ENCODE measurements at regions not wholly inside any gene's neighbourhood (a gene's known extent, or its start where the extent isn't known, plus 50 kb on each side); places are given as distances from the start of the nearest gene placed in this dataset.

DNA sequence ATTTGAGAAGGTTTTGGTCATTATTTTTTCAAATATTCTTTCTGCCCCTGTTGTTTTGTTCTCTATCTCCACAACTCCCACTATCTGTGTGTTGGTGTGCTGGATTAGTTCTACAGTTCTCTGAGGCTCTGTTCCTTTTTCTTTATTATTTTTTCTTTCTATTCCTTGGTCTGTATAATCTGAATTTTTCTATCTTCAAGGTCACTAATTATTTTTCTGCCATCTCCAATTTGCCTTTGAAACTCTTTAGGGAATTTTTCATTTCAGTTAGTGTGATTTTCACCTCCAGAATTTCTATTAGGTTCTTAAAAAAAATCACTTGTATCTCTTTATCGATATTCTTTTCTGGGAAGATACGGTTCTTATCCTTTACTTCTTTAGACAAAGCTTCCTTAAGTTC is 82.1 kb upstream of the GGTLC1 start:
- in situ Hi-C loops (cut with HindIII; ENCODE audit: low sequenced_read_pairs): no loop called here
- no peak overlapping the region for H3K4me3 ChIP-seq (ENCODE audit: low read depth, low read length)
- TF ChIP-seq, protein P1, sequence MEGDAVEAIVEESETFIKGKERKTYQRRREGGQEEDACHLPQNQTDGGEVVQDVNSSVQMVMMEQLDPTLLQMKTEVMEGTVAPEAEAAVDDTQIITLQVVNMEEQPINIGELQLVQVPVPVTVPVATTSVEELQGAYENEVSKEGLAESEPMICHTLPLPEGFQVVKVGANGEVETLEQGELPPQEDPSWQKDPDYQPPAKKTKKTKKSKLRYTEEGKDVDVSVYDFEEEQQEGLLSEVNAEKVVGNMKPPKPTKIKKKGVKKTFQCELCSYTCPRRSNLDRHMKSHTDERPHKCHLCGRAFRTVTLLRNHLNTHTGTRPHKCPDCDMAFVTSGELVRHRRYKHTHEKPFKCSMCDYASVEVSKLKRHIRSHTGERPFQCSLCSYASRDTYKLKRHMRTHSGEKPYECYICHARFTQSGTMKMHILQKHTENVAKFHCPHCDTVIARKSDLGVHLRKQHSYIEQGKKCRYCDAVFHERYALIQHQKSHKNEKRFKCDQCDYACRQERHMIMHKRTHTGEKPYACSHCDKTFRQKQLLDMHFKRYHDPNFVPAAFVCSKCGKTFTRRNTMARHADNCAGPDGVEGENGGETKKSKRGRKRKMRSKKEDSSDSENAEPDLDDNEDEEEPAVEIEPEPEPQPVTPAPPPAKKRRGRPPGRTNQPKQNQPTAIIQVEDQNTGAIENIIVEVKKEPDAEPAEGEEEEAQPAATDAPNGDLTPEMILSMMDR (IDR thresholded peaks at IDR 0.05; ENCODE audit: low read depth, low read length): no peak
- DNase-seq (ENCODE audit: low read depth, low spot score): no peak

DNA sequence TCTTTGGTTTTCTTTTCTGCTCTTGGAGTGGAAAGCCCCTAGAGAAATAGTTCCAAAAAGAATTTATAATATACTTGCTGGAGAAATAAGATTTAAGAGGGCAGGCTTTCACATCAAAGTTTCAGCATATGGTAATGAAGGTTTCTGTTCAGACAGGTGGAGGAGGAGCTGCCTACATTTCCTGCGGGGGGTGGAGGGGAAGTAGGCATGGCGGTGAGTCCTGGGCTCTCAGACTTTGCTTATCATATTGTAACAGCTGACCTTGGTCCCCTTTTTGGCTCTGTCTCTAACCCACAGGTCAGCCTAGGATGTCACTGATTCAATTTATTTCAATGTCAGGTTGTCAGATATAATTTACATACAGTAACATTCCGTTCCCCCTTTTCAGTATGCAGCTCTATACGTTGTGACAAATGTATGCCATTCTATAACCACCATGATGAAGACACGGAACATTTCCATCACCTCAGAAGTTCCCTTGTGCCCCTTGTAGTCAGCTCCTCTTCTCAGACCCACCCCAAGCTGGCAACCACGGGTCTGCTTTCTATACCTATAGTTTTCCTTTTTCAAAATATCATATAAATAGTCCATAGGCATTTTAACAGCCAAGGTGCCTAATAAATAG is 77.6 kb upstream of the GGTLC1 start:
- in situ Hi-C loops (cut with HindIII; ENCODE audit: low sequenced_read_pairs): no loop called here
- TF ChIP-seq, protein P1 (IDR thresholded peaks at IDR 0.05; ENCODE audit: low read depth, low read length): no peak
- no peak for DNase-seq (ENCODE audit: low read depth, low spot score)
- H3K4me3 ChIP-seq (ENCODE audit: low read depth, low read length): no peak overlapping the region

DNA sequence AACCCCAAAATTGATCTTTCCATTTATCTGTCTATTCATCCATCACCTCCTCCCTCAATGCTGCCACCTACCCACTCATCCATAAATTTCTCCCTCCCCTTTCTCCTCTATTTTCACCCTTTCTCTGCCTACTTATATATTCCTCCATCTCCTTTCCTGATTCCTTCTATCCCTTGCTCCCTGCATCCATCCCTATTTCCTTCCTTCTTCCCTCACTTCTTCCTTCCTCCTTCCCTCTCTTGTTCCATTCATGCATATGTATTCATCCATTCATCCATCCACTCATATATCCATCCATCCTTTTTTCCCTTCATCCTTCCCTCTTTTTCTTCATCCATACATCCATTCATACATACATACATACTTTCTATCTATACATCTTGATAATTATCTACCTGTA is 76.3 kb upstream of the GGTLC1 start:
- in situ Hi-C loops (cut with HindIII; ENCODE audit: low sequenced_read_pairs): no loop called here
- no peak for DNase-seq (ENCODE audit: low read depth, low spot score)
- no peak overlapping the region for H3K4me3 ChIP-seq (ENCODE audit: low read depth, low read length)
- TF ChIP-seq, protein P1 (IDR thresholded peaks at IDR 0.05; ENCODE audit: low read depth, low read length): no peak

DNA sequence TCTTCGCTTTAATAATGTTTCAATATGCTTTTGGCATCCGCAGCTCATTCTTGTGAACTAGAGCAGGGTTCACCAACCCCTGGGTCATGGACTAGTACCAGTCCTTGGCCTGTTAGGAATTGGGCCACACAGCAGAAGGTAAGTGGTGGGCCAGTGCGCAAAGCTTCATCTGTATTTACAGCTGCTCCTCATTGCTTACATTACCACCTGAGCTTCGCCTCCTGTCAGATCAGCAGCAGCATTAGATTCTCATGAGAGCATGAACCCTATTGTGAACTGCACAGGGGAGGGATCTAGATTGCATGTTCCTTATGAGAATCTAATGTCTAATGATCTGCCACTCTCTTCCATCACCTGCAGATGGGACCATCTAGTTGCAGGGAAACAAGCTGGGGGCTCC is 75.5 kb upstream of the GGTLC1 start:
- H3K4me3 ChIP-seq (ENCODE audit: low read depth, low read length): no peak overlapping the region
- in situ Hi-C loops (cut with HindIII; ENCODE audit: low sequenced_read_pairs): no loop called here
- TF ChIP-seq, protein P1 (IDR thresholded peaks at IDR 0.05; ENCODE audit: low read depth, low read length): no peak
- DNase-seq (ENCODE audit: low read depth, low spot score): no peak

DNA sequence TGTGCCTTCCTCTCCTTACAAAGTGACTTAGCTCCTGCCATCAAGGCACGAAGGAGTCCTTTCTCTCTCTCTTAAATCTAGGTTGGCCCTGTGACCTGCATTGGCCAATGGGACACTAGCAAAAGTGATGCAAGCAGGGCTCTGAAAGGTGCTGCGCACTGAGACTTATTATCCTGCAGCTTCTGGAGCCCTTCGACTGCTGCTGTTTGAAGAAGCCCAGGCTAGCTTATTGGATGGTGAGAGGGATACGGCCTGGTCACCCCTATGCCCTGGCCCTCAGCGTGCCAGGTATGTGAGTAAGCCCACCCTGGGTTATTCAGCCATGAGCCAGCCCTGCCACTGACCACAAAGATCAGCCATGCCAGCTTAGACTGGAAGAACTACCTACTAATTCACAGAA is 74.5 kb upstream of the GGTLC1 start:
- in situ Hi-C loops (cut with HindIII; ENCODE audit: low sequenced_read_pairs): no loop called here
- no peak overlapping the region for H3K4me3 ChIP-seq (ENCODE audit: low read depth, low read length)
- no peak for DNase-seq (ENCODE audit: low read depth, low spot score)
- TF ChIP-seq, protein P1 (IDR thresholded peaks at IDR 0.05; ENCODE audit: low read depth, low read length): no peak

DNA sequence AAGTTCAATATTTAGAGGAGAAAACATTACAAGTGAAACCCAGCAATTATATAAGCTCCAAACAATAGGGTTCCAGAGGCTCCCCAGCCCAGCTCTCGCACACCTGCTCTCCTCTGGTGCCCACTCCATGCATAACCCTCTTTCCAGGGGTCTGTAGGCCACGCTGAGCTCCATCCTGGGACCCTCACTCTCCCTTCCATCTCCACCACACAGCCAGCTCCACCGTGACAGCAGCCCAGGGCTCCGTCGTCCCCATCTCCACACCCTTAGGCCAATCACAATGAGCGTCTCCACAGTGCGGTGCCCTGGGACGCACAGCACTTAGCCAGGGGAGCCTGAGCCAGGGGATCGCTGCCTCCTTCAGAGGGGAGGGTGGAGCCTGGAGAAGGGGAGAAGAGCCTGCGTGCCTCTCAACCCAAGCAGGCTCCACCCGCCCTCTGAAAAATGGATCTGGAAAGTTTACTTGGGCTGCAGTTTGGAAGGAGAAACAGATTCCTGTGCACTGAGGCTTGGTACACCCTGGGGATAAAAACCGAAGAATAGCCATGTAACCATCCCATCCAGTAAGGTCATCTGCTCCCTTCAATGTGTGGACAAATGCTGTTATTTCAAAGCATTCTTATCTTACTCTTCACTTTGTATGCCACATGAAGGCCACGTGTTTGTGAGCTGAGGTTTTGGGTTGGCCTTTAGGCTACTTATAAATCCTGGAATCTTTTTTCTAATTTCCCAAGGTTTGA is 72.4 kb upstream of the GGTLC1 start:
- TF ChIP-seq, protein P1 (IDR thresholded peaks at IDR 0.05; ENCODE audit: low read depth, low read length): no peak
- no peak for DNase-seq (ENCODE audit: low read depth, low spot score)
- H3K4me3 ChIP-seq (ENCODE audit: low read depth, low read length): no peak overlapping the region
- in situ Hi-C loops (cut with HindIII; ENCODE audit: low sequenced_read_pairs): no loop called here
